GM12878 (cell line): ENCODE measurements at regions not wholly inside any gene's neighbourhood (a gene's known extent, or its start where the extent isn't known, plus 50 kb on each side); places are given as distances from the start of the nearest gene placed in this dataset.

Experiments
- ATAC-seq: fragments of 200-7000 bp; cut with Tn5 transposase; 3 replicates; pipeline ENCODE4 v1.9.1; 2020; ENCODE audit warnings: mild to moderate bottlenecking, moderate library complexity
- BruUV-seq: library from RNA; stranded (reverse); fragments of 400-500 nt; replicated peaks from 2 replicates; lab custom pipeline; 2021; lab: Mats Ljungman, UMichigan
- CTCF ChIA-PET: fragments of 300-600 bp; sonication (Branson Sonifier 250); formaldehyde crosslinking; extraction: SDS; loops from one replicate; lab custom pipeline; 2021; ENCODE audit warnings: inconsistent platforms; lab: Yijun Ruan, JAX
- POLR2A ChIA-PET: fragments of 350-600 bp; formaldehyde crosslinking; extraction: SDS; loops from one replicate; lab custom pipeline; 2021; ENCODE audit warnings: inconsistent platforms; lab: Charles Lee
- RAD21 ChIA-PET: fragments of 300-600 bp; sonication (Branson Sonifier 250); formaldehyde crosslinking; loops from one replicate; lab custom pipeline; 2023; ENCODE audit warnings: antibody characterized with exemption; ENCODE audit not compliant: unreplicated experiment; lab: Charles Lee
- SMC1A ChIA-PET: fragments of 300-600 bp; sonication (Branson Sonifier 250); formaldehyde crosslinking; loops from one replicate; lab custom pipeline; 2023; ENCODE audit not compliant: unreplicated experiment, uncharacterized antibody; lab: Charles Lee
- DNase-seq: peaks from one replicate; pipeline ENCODE4 v3.0.0-alpha.2; 2011; ENCODE audit warnings: low read depth, low spot score
- FAIRE-seq: peaks from 3 replicates; lab custom pipeline; 2011; peaks lifted over from hg19 to GRCh38; lab: Jason Lieb, UNC
- H2AFZ ChIP-seq: 2 replicates; pipeline ENCODE4 v1.6.0; 2011; ENCODE audit warnings: low read depth, low read length, control low read depth; ENCODE audit not compliant: control insufficient read depth
- H3K27ac ChIP-seq: 2 replicates; pipeline ENCODE4 v1.5.1; 2011; ENCODE audit warnings: control low read depth; ENCODE audit not compliant: control insufficient read depth, insufficient read depth
- H3K27me3 ChIP-seq, 2 experiments: replicated peaks in 1 of 2; 2 replicates each; pipeline versions ENCODE4 v1.6.0 to v1.6.1; 2011; ENCODE audit warnings: low read length in 1 of 2; ENCODE audit not compliant: control insufficient read depth in 2 of 2, insufficient read depth in 2 of 2
- H3K36me3 ChIP-seq, 2 experiments: 2 replicates each; pipeline ENCODE4 v1.5.1; 2011; ENCODE audit warnings: low read length in 1 of 2; ENCODE audit not compliant: control insufficient read depth in 2 of 2, insufficient read depth in 2 of 2
- H3K4me1 ChIP-seq: 2 replicates; pipeline ENCODE4 v1.6.1; 2011; ENCODE audit warnings: mild to moderate bottlenecking, low read length, moderate library complexity, mixed read lengths; ENCODE audit not compliant: control insufficient read depth, insufficient read depth
- H3K4me2 ChIP-seq: 2 replicates; pipeline ENCODE4 v1.6.0; 2011; ENCODE audit warnings: control low read depth; ENCODE audit not compliant: control insufficient read depth, insufficient read depth
- H3K4me3 ChIP-seq: fragments of 200-600 bp; sonication (generic); 2 replicates; pipeline ENCODE4 v1.5.1; 2016
- H3K79me2 ChIP-seq: 2 replicates; pipeline ENCODE4 v1.6.0; 2011; ENCODE audit warnings: low read length; ENCODE audit not compliant: control insufficient read depth, insufficient read depth
- H3K9ac ChIP-seq: 2 replicates; pipeline ENCODE4 v1.8.0; 2011; ENCODE audit warnings: low read length, control low read depth, mixed read lengths; ENCODE audit not compliant: control insufficient read depth, insufficient read depth
- H3K9me3 ChIP-seq: replicated peaks from 3 replicates; pipeline ENCODE4 v1.5.1; 2011; ENCODE audit warnings: mild to moderate bottlenecking, low read length; ENCODE audit not compliant: control insufficient read depth, insufficient read depth
- H4K20me1 ChIP-seq: 2 replicates; pipeline ENCODE4 v1.6.0; 2011; ENCODE audit not compliant: control insufficient read depth, insufficient read depth
- CBX3 ChIP-seq: fragments of 200-600 bp; sonication (generic); IDR thresholded peaks from 2 replicates; pipeline ENCODE4 v1.6.1; 2016; ENCODE audit warnings: low read depth, borderline replicate concordance
- PRDM15 ChIP-seq: fragments of 450-650 bp; formaldehyde crosslinking; IDR thresholded peaks from 2 replicates; pipeline ENCODE4 v1.4.0; 2020; ENCODE audit warnings: mild to moderate bottlenecking, moderate library complexity
- SPI1 ChIP-seq: IDR thresholded peaks from 2 replicates; pipeline ENCODE4 v1.6.1; 2011; ENCODE audit warnings: low read depth, mild to moderate bottlenecking, low read length, moderate library complexity, borderline replicate concordance; ENCODE audit not compliant: insufficient read depth
- WGBS: methylation state at CpG from one replicate; pipeline ENCODE4 v1.1.6; 2016; ENCODE audit warnings: low lambda C conversion rate; ENCODE audit not compliant: insufficient replicate concordance, insufficient coverage; ENCODE audit errors: missing lambda C conversion rate; 5-methylcytosine and 5-hydroxymethylcytosine counted together
- in situ Hi-C: fragments of 300-500 bp; cut with MboI; formaldehyde crosslinking; loops from 9 replicates; pipeline ENCODE4 v1.14.3; 2018; ENCODE audit warnings: mixed read lengths
- intact Hi-C: fragments of 100-400 bp; cut with micrococcal nuclease; formaldehyde crosslinking; loops from one replicate; pipeline ENCODE4 v1.14.2; 2022; ENCODE audit not compliant: unreplicated experiment

GRCh38 chr10:5284311-5285057, 80.3 kb upstream of the UCN3 start:
- Histone ChIP-seq H2AFZ (peak overlapping the region; percentile 12; the same call in 1 of the 2 replicates), H3K9ac (no peak overlapping the region), H3K4me2 (no peak overlapping the region), H3K27ac (no peak overlapping the region), H3K4me1 (no peaks in the 10 kb centered on the region), H3K79me2 (no peaks in the 10 kb centered on the region), H3K9me3 (no peaks in the 10 kb centered on the region), H4K20me1 (no peaks in the 10 kb centered on the region), H3K27me3 (no peaks in the 10 kb centered on the region), H3K36me3 (no peaks in the 10 kb centered on the region), H3K4me3 (no peak overlapping the region)
- in situ Hi-C loops (loop anchor here (10.0 kb wide), 1 partner anchor 440 kb away; no protein-coding TSS in a partner anchor), intact Hi-C loops (no loop called here)
- peak; percentile 15; the same call in 1 of the 2 replicates for TF ChIP-seq SPI1
- TF ChIP-seq CBX3, result no peak
- TF ChIP-seq PRDM15 (CRISPR knock-in tag), result no peak
- RAD21 ChIA-PET, result interaction anchor here (0.7 to 0.8 kb wide), 2 partner anchors 434 to 469 kb away, joined by 3 read pairs; no protein-coding TSS in a partner anchor
- 21% methylated on average over 9 of the region's 9 CpGs for WGBS
- no peak for DNase-seq
- peak; percentile 74 for ATAC-seq
- POLR2A ChIA-PET, result no interaction called here
- CTCF ChIA-PET, result interaction anchor here (1.2 to 1.8 kb wide), 2 partner anchors 434 to 469 kb away, joined by 3 to 11 read pairs; no protein-coding TSS in a partner anchor
- SMC1A ChIA-PET, result interaction anchor here (0.6 to 1.2 kb wide), 2 partner anchors 110 to 348 kb away, joined by 3 read pairs; no protein-coding TSS in a partner anchor
- no TSS peak for BruUV-seq
- no peak for FAIRE-seq
